ENCODE measurements at regions not wholly inside any gene's neighbourhood (a gene's known extent, or its start where the extent isn't known, plus 50 kb on each side); places are given as distances from the start of the nearest gene placed in this dataset.
"Not testable (repeated sequence)": the region's sequence is repeated elsewhere in the genome, so short reads cannot be mapped to it uniquely, and the experiment has no call there.

DNA sequence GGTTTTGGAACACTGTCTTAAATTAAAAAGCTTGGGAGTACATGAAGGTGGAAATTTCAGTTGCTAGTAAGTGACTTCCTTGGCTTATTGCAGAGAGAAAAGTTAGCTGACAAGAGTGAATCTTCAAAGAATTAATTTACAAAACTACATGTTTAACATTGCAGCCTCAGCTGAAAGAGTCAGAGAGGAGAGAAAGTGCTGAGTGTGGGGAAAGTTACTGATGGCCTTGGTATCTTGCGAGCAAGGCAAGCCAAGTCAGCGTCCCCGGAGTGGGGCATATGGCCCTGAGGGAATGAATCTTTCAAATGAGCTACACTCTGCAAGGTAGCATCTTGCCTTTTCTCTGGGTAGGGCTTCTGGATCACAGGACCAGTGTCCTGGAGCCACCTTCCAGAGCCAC is 131.3 kb downstream of the LPIN1 start:
- ATAC-seq (no peak), DNase-seq (ENCODE audit: low read depth, low spot score) (no peak)
- intact Hi-C loops (cut with micrococcal nuclease) = no loop called here
- no peak overlapping the region for H3K9ac ChIP-seq (ENCODE audit: low read length)
- H2AFZ ChIP-seq (ENCODE audit: low read depth, low read length, poor library complexity, severe bottlenecking) = no peak overlapping the region
- H3K4me3 ChIP-seq (replicated peaks in 1 of 2; ENCODE audit: low read depth in 1 of 2, low read length in 2 of 2) = no peak overlapping the region
- RAD21 ChIA-PET (ENCODE audit: low non-redundant PET in 1 of 2, low total read pairs in 2 of 2, uncharacterized antibody in 2 of 2, unreplicated experiment in 2 of 2) = no interaction called here
- TF ChIP-seq EGR1 (IDR thresholded peaks at IDR 0.05; ENCODE audit: low read depth) (no peak), TCF7L2 (IDR thresholded peaks at IDR 0.05; ENCODE audit: borderline replicate concordance, extremely low read depth, insufficient read depth, insufficient read length) (no peak), ZNF274 (IDR thresholded peaks at IDR 0.05; ENCODE audit: low read depth, low read length) (no peak), ZFX (IDR thresholded peaks at IDR 0.05) (no peak), POLR2AphosphoS5 (IDR thresholded peaks at IDR 0.05; ENCODE audit: low read depth, low read length) (no peak)
- TF ChIP-seq, protein P1, sequence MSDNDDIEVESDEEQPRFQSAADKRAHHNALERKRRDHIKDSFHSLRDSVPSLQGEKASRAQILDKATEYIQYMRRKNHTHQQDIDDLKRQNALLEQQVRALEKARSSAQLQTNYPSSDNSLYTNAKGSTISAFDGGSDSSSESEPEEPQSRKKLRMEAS (IDR thresholded peaks at IDR 0.05) = no peak
- H3K4me1 ChIP-seq (ENCODE audit: control insufficient read depth in 1 of 2, insufficient read depth in 2 of 2, low read length in 2 of 2) = no peaks in the 10 kb centered on the region
- no peaks in the 10 kb centered on the region for H3K79me2 ChIP-seq (ENCODE audit: insufficient read depth, low read length)
- no peaks in the 10 kb centered on the region for H3K9me2 ChIP-seq (ENCODE audit: insufficient read depth)
- H3K27ac ChIP-seq (ENCODE audit: low read depth, low read length) = no peak overlapping the region
- POLR2A ChIA-PET = no interaction called here
- no TSS peak for BruUV-seq (replicated peaks)
- no peaks in the 10 kb centered on the region for H3K9me3 ChIP-seq (ENCODE audit: control insufficient read depth in 1 of 2, insufficient read depth in 1 of 2, low read depth in 1 of 2, low read length in 2 of 2)
- CTCF ChIA-PET = no interaction called here
- H3K27me3 ChIP-seq (ENCODE audit: insufficient read depth, low read length) = peaks cover 5% of the 10 kb centered on the region; the same call in 1 of the 2 replicates
- no peak overlapping the region for H3K4me2 ChIP-seq (ENCODE audit: low read length)
- no peaks in the 10 kb centered on the region for H4K20me1 ChIP-seq (ENCODE audit: insufficient read depth)
- H3K36me3 ChIP-seq (ENCODE audit: control insufficient read depth in 1 of 2, insufficient read depth in 2 of 2, low read length in 2 of 2) = no peaks in the 10 kb centered on the region

DNA sequence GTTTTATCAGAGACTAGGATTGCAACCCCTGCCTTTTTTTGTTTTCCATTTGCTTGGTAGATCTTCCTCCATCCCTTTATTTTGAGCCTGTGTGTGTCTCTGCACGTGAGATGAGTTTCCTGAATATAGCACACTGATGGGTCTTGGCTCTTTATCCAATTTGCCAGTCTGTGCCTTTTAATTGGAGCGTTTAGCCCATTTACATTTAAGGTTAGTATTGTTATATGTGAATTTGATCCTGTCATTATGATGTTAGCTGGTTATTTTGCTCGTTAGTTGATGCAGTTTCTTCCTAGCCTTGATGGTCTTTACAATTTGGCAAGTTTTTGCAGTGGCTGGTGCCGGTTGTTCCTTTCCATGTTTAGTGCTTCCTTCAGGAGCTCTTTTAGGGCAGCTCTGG is 138.8 kb downstream of the LPIN1 start:
- H2AFZ ChIP-seq (ENCODE audit: low read depth, low read length, poor library complexity, severe bottlenecking); H3K79me2 ChIP-seq (ENCODE audit: insufficient read depth, low read length); H4K20me1 ChIP-seq (ENCODE audit: insufficient read depth); H3K27me3 ChIP-seq (ENCODE audit: insufficient read depth, low read length); H3K9me2 ChIP-seq (ENCODE audit: insufficient read depth); intact Hi-C loops (cut with micrococcal nuclease); H3K4me3 ChIP-seq (replicated peaks in 1 of 2; ENCODE audit: low read depth in 1 of 2, low read length in 2 of 2); H3K9me3 ChIP-seq (ENCODE audit: control insufficient read depth in 1 of 2, insufficient read depth in 1 of 2, low read depth in 1 of 2, low read length in 2 of 2); H3K4me1 ChIP-seq (ENCODE audit: control insufficient read depth in 1 of 2, insufficient read depth in 2 of 2, low read length in 2 of 2); POLR2A ChIA-PET; ATAC-seq; H3K4me2 ChIP-seq (ENCODE audit: low read length); DNase-seq (ENCODE audit: low read depth, low spot score); H3K9ac ChIP-seq (ENCODE audit: low read length); RAD21 ChIA-PET (ENCODE audit: low non-redundant PET in 1 of 2, low total read pairs in 2 of 2, uncharacterized antibody in 2 of 2, unreplicated experiment in 2 of 2); H3K36me3 ChIP-seq (ENCODE audit: control insufficient read depth in 1 of 2, insufficient read depth in 2 of 2, low read length in 2 of 2); BruUV-seq (replicated peaks); H3K27ac ChIP-seq (ENCODE audit: low read depth, low read length); CTCF ChIA-PET: not testable (repeated sequence)

DNA sequence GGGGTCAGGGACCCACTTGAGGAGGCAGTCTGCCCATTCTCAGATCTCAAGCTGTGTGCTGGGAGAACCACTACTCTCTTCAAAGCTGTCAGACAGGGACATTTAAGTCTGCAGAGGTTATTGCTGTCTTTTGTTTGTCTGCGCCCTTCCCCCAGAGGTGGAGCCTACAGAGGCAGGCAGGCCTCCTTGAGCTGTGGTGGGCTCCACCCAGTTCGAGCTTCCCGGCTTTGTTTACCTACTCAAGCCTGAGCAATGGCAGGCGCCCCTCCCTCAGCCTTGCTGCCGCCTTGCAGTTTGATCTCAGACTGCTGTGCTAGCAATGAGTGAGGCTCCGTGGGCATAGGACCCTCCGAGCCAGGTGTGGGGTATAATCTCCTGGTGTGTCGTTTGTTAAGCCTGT is 140.5 kb downstream of the LPIN1 start:
- H3K9me3 ChIP-seq (ENCODE audit: control insufficient read depth in 1 of 2, insufficient read depth in 1 of 2, low read depth in 1 of 2, low read length in 2 of 2); CTCF ChIA-PET; H3K9me2 ChIP-seq (ENCODE audit: insufficient read depth); H3K9ac ChIP-seq (ENCODE audit: low read length); POLR2A ChIA-PET; H3K36me3 ChIP-seq (ENCODE audit: control insufficient read depth in 1 of 2, insufficient read depth in 2 of 2, low read length in 2 of 2); DNase-seq (ENCODE audit: low read depth, low spot score); H3K27me3 ChIP-seq (ENCODE audit: insufficient read depth, low read length); RAD21 ChIA-PET (ENCODE audit: low non-redundant PET in 1 of 2, low total read pairs in 2 of 2, uncharacterized antibody in 2 of 2, unreplicated experiment in 2 of 2); H3K79me2 ChIP-seq (ENCODE audit: insufficient read depth, low read length); BruUV-seq (replicated peaks); H3K4me2 ChIP-seq (ENCODE audit: low read length); ATAC-seq; H3K4me1 ChIP-seq (ENCODE audit: control insufficient read depth in 1 of 2, insufficient read depth in 2 of 2, low read length in 2 of 2); H3K27ac ChIP-seq (ENCODE audit: low read depth, low read length); H4K20me1 ChIP-seq (ENCODE audit: insufficient read depth); H2AFZ ChIP-seq (ENCODE audit: low read depth, low read length, poor library complexity, severe bottlenecking); intact Hi-C loops (cut with micrococcal nuclease); H3K4me3 ChIP-seq (replicated peaks in 1 of 2; ENCODE audit: low read depth in 1 of 2, low read length in 2 of 2): not testable (repeated sequence)
